GM21723 (cell line): ENCODE measurements at regions not wholly inside any gene's neighbourhood (a gene's known extent, or its start where the extent isn't known, plus 50 kb on each side); places are given as distances from the start of the nearest gene placed in this dataset.
"Not testable (repeated sequence)": the region's sequence is repeated elsewhere in the genome, so short reads cannot be mapped to it uniquely, and the experiment has no call there.

Source experiments
- ATAC-seq: cut with Tn5 transposase; IDR thresholded peaks from one replicate; pipeline ENCODE4 v1.9.1; 2021; ENCODE audit warnings: mild to moderate bottlenecking, moderate library complexity; ENCODE audit not compliant: unreplicated experiment

GRCh38 chr2:67755156-67755882, 307.5 kb downstream of the C1D start:
- ATAC-seq, result no peak

- no peak for ATAC-seq
Observed at GRCh38 chr2:67760995-67761394, 301.8 kb downstream of the C1D start.

- ATAC-seq, result no peak
Observed at GRCh38 chr2:67771380-67771779, 291.4 kb downstream of the C1D start.

- ATAC-seq, result no peak
Observed at GRCh38 chr2:67772216-67773170, 290.3 kb downstream of the C1D start.

- no peak for ATAC-seq
Observed at GRCh38 chr2:67773851-67774250, 289.0 kb downstream of the C1D start.

- no peak for ATAC-seq
Observed at GRCh38 chr2:67776276-67776675, 286.5 kb downstream of the C1D start.

GRCh38 chr2:67777010-67777409, 285.8 kb downstream of the C1D start:
- ATAC-seq, result no peak

GRCh38 chr2:67777836-67778429, 284.9 kb downstream of the C1D start:
- ATAC-seq, result no peak

- not testable (repeated sequence) for ATAC-seq
Observed at GRCh38 chr2:67780841-67781240, 282.0 kb downstream of the C1D start.

GRCh38 chr2:67782443-67782842, 280.4 kb downstream of the C1D start:
- ATAC-seq, result no peak

GRCh38 chr2:67783026-67783425, 279.8 kb downstream of the C1D start:
- no peak for ATAC-seq

- no peak for ATAC-seq
Observed at GRCh38 chr2:67790622-67791021, 272.2 kb downstream of the C1D start.

GRCh38 chr2:67792191-67792590, 270.6 kb downstream of the C1D start:
- ATAC-seq, result no peak

GRCh38 chr2:67792681-67793091, 270.1 kb downstream of the C1D start:
- no peak for ATAC-seq

GRCh38 chr2:67797801-67798540, 264.8 kb downstream of the C1D start:
- no peak for ATAC-seq

GRCh38 chr2:67798541-67799160, 264.2 kb downstream of the C1D start:
- ATAC-seq, result no peak

- no peak for ATAC-seq
Observed at GRCh38 chr2:67799886-67800285, 262.9 kb downstream of the C1D start.

- ATAC-seq, result no peak
Observed at GRCh38 chr2:67802291-67802690, 260.5 kb downstream of the C1D start.

GRCh38 chr2:67802824-67803223, 260.0 kb downstream of the C1D start:
- no peak for ATAC-seq

- no peak for ATAC-seq
Observed at GRCh38 chr2:67806816-67807215, 256.0 kb downstream of the C1D start.
